HEK293 (cell line): ENCODE measurements at regions not wholly inside any gene's neighbourhood (a gene's known extent, or its start where the extent isn't known, plus 50 kb on each side); places are given as distances from the start of the nearest gene placed in this dataset.

Source experiments
- CTCF ChIA-PET: fragments of 350-600 bp; formaldehyde crosslinking; extraction: SDS; loops from one replicate; lab custom pipeline; 2021; ENCODE audit warnings: antibody characterized with exemption; lab: Yijun Ruan, JAX
- POLR2A ChIA-PET: fragments of 300-600 bp; formaldehyde crosslinking; extraction: SDS; loops from one replicate; lab custom pipeline; 2020; ENCODE audit warnings: antibody characterized with exemption, inconsistent platforms; lab: Yijun Ruan, JAX
- H3K27ac ChIP-seq: fragments of 200-500 bp; sonication (Bioruptor generic); 2 replicates; pipeline ENCODE4 v1.5.1; 2014; ENCODE audit warnings: low read depth, low read length, control low read depth, inconsistent platforms; ENCODE audit errors: extremely low read depth
- H3K36me3 ChIP-seq, 2 experiments: fragments of 200-500 bp in 1 of 2; sonication (Bioruptor generic) in 1 of 2; 1 replicate in 1 of 2; 2 replicates in 1 of 2; pipeline ENCODE4 v1.5.1; 2014 to 2017; ENCODE audit warnings: inconsistent platforms in 2 of 2, low read length in 2 of 2; ENCODE audit not compliant: control insufficient read depth in 2 of 2, insufficient read depth in 1 of 2
- H3K4me1 ChIP-seq: fragments of 200-500 bp; sonication (Bioruptor generic); 2 replicates; pipeline ENCODE4 v1.5.1; 2014; ENCODE audit warnings: mild to moderate bottlenecking, low read length, inconsistent platforms; ENCODE audit not compliant: control insufficient read depth, insufficient read depth
- H3K4me3 ChIP-seq: 2 replicates; pipeline ENCODE4 v1.5.1; 2011; ENCODE audit warnings: low read depth, mild to moderate bottlenecking, control low read depth, low read length, moderate library complexity
- H3K9me3 ChIP-seq: fragments of 200-500 bp; sonication (Bioruptor generic); 2 replicates; pipeline ENCODE4 v1.5.1; 2014; ENCODE audit warnings: low read depth, low read length, inconsistent platforms; ENCODE audit not compliant: control insufficient read depth, insufficient read depth
- GFI1B ChIP-seq: fragments of 450-650 bp; formaldehyde crosslinking; IDR thresholded peaks from 2 replicates; pipeline ENCODE4 v1.5.1; 2016; ENCODE audit warnings: missing biosample characterization, missing genetic modification characterization
- GLIS1 ChIP-seq: fragments of 450-650 bp; formaldehyde crosslinking; IDR thresholded peaks from 2 replicates; pipeline ENCODE4 v1.5.1; 2016; ENCODE audit warnings: missing biosample characterization, missing genetic modification characterization
- MZF1 ChIP-seq: fragments of 450-650 bp; formaldehyde crosslinking; IDR thresholded peaks from 2 replicates; pipeline ENCODE4 v1.5.1; 2017; ENCODE audit warnings: missing biosample characterization, missing genetic modification characterization, borderline replicate concordance
- ZBTB7A ChIP-seq: fragments of 450-650 bp; formaldehyde crosslinking; IDR thresholded peaks from 2 replicates; pipeline ENCODE4 v1.5.1; 2016; ENCODE audit warnings: low read depth, missing biosample characterization, missing genetic modification characterization
- ZNF133 ChIP-seq: fragments of 450-650 bp; formaldehyde crosslinking; IDR thresholded peaks from 2 replicates; pipeline ENCODE4 v1.5.1; 2016; ENCODE audit warnings: missing biosample characterization, missing genetic modification characterization
- ZNF184 ChIP-seq: fragments of 450-650 bp; IDR thresholded peaks from 2 replicates; pipeline ENCODE4 v1.5.1; 2018; ENCODE audit warnings: missing biosample characterization, mild to moderate bottlenecking, missing genetic modification characterization
- ZNF19 ChIP-seq: fragments of 450-650 bp; formaldehyde crosslinking; IDR thresholded peaks from 2 replicates; pipeline ENCODE4; 2016; ENCODE audit warnings: missing biosample characterization, missing genetic modification characterization, low read depth
- ZNF37A ChIP-seq: fragments of 450-650 bp; IDR thresholded peaks from 2 replicates; pipeline ENCODE4 v1.5.1; 2018; ENCODE audit warnings: missing biosample characterization, missing genetic modification characterization
- ZNF701 ChIP-seq: fragments of 450-650 bp; formaldehyde crosslinking; IDR thresholded peaks from 2 replicates; pipeline ENCODE4 v1.5.1; 2016; ENCODE audit warnings: missing biosample characterization, missing genetic modification characterization
- ZNF707 ChIP-seq: fragments of 450-650 bp; formaldehyde crosslinking; IDR thresholded peaks from 2 replicates; pipeline ENCODE4 v1.5.1; 2016; ENCODE audit warnings: missing biosample characterization, missing genetic modification characterization
- ZNF777 ChIP-seq: fragments of 450-650 bp; formaldehyde crosslinking; IDR thresholded peaks from 2 replicates; pipeline ENCODE4 v1.5.1; 2017; ENCODE audit warnings: missing biosample characterization, missing genetic modification characterization, borderline replicate concordance
- ZNF785 ChIP-seq: fragments of 450-650 bp; formaldehyde crosslinking; IDR thresholded peaks from 2 replicates; pipeline ENCODE4 v1.5.1; 2016; ENCODE audit warnings: missing biosample characterization, missing genetic modification characterization
- ZXDB ChIP-seq: fragments of 450-650 bp; formaldehyde crosslinking; IDR thresholded peaks from 2 replicates; pipeline ENCODE4 v1.5.1; 2016; ENCODE audit warnings: missing biosample characterization, missing genetic modification characterization
- TF ChIP-seq, protein P1 (sequence below): fragments of 450-650 bp; formaldehyde crosslinking; IDR thresholded peaks from 2 replicates; pipeline ENCODE4 v1.5.1; 2016; ENCODE audit warnings: missing biosample characterization, missing genetic modification characterization
- TF ChIP-seq, protein P2 (sequence below): fragments of 450-650 bp; formaldehyde crosslinking; IDR thresholded peaks from 2 replicates; pipeline ENCODE4 v1.5.1; 2016; ENCODE audit warnings: missing biosample characterization, missing genetic modification characterization
- TF ChIP-seq, protein P3 (sequence below): fragments of 450-650 bp; formaldehyde crosslinking; IDR thresholded peaks from 2 replicates; pipeline ENCODE4 v1.5.1; 2016; ENCODE audit warnings: missing biosample characterization, missing genetic modification characterization, low read depth
- TF ChIP-seq, protein P4 (sequence below): fragments of 450-650 bp; formaldehyde crosslinking; IDR thresholded peaks from 2 replicates; pipeline ENCODE4 v1.5.1; 2016; ENCODE audit warnings: missing biosample characterization, missing genetic modification characterization, borderline replicate concordance

DNA sequence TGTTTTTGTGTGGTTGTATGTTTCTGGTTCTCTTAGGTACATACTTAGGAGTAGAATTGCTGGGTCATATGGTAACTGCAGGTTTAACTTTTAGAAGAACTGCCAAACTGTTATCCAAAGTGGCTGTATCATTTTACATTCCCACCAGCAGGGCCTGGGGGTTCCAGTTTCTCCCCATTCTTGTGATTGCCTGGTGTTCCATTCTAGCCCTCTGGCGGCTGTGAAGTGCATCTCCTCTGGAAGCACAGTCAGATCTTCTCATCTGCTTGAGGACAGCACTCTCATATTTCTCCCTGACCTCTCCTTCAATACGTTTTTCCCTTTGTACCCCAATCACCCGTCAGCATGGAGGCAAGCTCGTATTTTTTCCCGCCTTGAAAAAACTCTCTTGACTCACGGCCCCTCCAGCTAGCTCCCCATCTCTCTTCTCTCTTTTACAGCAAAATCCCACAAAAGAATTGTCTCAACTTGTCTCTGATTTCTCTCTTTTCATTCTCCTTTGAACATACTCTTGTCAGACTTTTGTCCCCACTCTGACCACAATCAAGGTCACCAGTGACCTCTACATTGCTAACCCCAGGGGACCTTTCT is 56.8 kb upstream of the THY1 start:
- Histone ChIP-seq H3K9me3 (no peaks in the 10 kb centered on the region), H3K4me1 (no peaks in the 10 kb centered on the region), H3K27ac (no peak overlapping the region), H3K36me3 (no peaks in the 10 kb centered on the region), H3K4me3 (no peak overlapping the region)
- POLR2A ChIA-PET, result no interaction called here
- CTCF ChIA-PET, result interaction anchor here (0.7 to 1.7 kb wide), 8 partner anchors 39 to 635 kb away, joined by 3 to 8 read pairs (median 4); no protein-coding TSS in a partner anchor
- no peak for TF ChIP-seq ZNF184 (tag by site-specific recombination)
- TF ChIP-seq, protein P1, sequence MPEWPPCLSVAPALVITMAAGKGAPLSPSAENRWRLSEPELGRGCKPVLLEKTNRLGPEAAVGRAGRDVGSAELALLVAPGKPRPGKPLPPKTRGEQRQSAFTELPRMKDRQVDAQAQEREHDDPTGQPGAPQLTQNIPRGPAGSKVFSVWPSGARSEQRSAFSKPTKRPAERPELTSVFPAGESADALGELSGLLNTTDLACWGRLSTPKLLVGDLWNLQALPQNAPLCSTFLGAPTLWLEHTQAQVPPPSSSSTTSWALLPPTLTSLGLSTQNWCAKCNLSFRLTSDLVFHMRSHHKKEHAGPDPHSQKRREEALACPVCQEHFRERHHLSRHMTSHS, result no peak
- no peak for TF ChIP-seq ZNF785 (tag by site-specific recombination)
- TF ChIP-seq, protein P2, sequence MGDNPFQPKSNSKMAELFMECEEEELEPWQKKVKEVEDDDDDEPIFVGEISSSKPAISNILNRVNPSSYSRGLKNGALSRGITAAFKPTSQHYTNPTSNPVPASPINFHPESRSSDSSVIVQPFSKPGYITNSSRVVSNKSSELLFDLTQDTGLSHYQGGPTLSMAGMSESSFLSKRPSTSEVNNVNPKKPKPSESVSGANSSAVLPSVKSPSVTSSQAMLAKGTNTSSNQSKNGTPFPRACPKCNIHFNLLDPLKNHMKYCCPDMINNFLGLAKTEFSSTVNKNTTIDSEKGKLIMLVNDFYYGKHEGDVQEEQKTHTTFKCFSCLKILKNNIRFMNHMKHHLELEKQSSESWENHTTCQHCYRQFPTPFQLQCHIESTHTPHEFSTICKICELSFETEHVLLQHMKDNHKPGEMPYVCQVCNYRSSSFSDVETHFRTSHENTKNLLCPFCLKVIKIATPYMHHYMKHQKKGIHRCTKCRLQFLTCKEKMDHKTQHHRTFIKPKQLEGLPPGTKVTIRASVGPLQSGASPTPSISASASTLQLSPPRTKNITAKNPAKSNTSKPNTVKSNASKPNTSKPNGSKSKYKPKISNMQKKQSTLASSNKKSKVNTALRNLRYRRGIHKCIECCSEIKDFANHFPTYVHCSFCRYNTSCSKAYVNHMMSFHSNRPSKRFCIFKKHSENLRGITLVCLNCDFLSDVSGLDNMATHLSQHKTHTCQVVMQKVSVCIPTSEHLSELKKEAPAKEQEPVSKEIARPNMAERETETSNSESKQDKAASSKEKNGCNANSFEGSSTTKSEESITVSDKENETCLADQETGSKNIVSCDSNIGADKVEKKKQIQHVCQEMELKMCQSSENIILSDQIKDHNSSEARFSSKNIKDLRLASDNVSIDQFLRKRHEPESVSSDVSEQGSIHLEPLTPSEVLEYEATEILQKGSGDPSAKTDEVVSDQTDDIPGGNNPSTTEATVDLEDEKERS (tag by site-specific recombination), result no peak
- TF ChIP-seq ZNF777, result no peak
- no peak for TF ChIP-seq GFI1B
- TF ChIP-seq GLIS1 (tag by site-specific recombination), result no peak

DNA sequence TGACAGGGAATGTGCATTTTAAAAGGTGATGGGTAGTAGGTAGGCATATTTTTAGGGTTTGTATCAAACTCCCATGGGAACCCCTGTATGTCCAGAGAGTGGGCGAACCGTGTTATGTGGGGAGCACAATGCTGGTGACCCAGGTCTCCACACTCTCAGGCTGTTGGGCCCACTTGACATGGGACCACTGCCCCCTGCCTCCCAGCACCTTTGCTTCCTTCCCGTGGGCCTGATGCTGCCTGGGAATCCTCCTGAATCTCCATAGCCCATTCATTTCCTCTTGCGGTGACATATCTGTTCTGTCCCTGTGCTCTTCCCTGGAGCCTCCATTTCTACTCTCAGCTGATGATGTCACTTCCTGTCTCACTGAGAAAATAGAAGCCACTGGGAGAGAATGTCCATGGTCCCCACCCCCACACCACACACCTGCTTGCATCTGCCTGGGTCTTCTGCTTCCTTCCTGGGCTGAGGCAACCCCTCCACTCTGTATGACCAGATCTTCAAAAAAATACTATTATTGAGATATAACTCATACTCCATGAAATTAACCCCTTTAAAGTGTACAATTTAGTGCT is 55.8 kb upstream of the THY1 start:
- POLR2A ChIA-PET, result no interaction called here
- Histone ChIP-seq H3K4me3 (no peak overlapping the region), H3K4me1 (no peaks in the 10 kb centered on the region), H3K36me3 (no peaks in the 10 kb centered on the region), H3K9me3 (no peaks in the 10 kb centered on the region), H3K27ac (no peak overlapping the region)
- CTCF ChIA-PET, result interaction anchor here (0.5 to 0.6 kb wide), 3 partner anchors 64 to 244 kb away, joined by 3 read pairs; no protein-coding TSS in a partner anchor
- TF ChIP-seq ZNF133 (tag by site-specific recombination), result no peak
- TF ChIP-seq, protein P3, sequence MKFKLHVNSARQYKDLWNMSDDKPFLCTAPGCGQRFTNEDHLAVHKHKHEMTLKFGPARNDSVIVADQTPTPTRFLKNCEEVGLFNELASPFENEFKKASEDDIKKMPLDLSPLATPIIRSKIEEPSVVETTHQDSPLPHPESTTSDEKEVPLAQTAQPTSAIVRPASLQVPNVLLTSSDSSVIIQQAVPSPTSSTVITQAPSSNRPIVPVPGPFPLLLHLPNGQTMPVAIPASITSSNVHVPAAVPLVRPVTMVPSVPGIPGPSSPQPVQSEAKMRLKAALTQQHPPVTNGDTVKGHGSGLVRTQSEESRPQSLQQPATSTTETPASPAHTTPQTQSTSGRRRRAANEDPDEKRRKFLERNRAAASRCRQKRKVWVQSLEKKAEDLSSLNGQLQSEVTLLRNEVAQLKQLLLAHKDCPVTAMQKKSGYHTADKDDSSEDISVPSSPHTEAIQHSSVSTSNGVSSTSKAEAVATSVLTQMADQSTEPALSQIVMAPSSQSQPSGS (tag by site-specific recombination), result peak; percentile 55; the same call in 1 of the 2 replicates

DNA sequence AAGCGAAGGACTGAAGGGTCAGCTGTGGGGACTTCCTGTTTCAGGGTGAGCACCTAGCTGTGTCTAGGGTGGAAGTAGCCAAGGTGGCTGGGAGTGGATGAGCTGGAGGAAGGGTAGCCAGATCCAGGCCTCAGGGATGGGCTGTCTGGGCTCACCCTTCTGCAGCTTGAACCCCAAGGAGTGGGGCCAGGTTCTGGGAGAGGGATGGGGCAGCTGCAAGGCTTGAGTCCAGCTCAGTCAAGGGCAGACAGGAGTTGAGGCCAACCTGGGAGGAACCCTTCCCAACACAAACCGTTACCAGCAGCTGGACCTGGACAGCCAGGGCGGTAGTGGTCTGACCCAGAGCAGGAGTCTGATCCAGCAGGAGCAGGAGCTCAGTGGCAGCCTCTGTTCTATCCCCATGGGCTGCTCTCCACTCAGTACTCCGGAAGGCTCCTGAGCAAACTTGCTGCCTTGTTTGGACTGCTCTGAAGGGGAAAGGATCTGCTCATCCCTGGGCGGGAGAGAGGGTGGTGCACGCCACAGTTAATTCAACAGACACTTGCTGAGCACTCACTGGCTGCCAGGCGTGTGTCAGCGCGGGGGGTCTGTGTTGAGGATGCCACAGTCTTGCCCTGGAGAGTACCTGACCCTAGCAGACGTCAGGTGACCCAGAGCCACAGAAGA is 53.8 kb upstream of the THY1 start:
- ChIA-PET POLR2A (interaction anchor here (0.5 kb wide), 1 partner anchor 263 kb away, joined by 5 read pairs; no protein-coding TSS in a partner anchor), CTCF (interaction anchor here (1.1 to 3.5 kb wide), 2 partner anchors 15 to 138 kb away, joined by 7 to 45 read pairs; no protein-coding TSS in a partner anchor)
- Histone ChIP-seq H3K36me3 (no peaks in the 10 kb centered on the region), H3K27ac (no peak overlapping the region), H3K4me1 (no peaks in the 10 kb centered on the region), H3K4me3 (no peak overlapping the region)
- TF ChIP-seq ZNF707 (tag by site-specific recombination) (no peak), ZNF37A (tag by site-specific recombination) (no peak), ZBTB7A (tag by site-specific recombination) (no peak), MZF1 (tag by site-specific recombination) (no peak), ZNF19 (tag by site-specific recombination) (no peak), ZNF701 (no peak), ZXDB (tag by site-specific recombination) (no peak)
- TF ChIP-seq, protein P4, sequence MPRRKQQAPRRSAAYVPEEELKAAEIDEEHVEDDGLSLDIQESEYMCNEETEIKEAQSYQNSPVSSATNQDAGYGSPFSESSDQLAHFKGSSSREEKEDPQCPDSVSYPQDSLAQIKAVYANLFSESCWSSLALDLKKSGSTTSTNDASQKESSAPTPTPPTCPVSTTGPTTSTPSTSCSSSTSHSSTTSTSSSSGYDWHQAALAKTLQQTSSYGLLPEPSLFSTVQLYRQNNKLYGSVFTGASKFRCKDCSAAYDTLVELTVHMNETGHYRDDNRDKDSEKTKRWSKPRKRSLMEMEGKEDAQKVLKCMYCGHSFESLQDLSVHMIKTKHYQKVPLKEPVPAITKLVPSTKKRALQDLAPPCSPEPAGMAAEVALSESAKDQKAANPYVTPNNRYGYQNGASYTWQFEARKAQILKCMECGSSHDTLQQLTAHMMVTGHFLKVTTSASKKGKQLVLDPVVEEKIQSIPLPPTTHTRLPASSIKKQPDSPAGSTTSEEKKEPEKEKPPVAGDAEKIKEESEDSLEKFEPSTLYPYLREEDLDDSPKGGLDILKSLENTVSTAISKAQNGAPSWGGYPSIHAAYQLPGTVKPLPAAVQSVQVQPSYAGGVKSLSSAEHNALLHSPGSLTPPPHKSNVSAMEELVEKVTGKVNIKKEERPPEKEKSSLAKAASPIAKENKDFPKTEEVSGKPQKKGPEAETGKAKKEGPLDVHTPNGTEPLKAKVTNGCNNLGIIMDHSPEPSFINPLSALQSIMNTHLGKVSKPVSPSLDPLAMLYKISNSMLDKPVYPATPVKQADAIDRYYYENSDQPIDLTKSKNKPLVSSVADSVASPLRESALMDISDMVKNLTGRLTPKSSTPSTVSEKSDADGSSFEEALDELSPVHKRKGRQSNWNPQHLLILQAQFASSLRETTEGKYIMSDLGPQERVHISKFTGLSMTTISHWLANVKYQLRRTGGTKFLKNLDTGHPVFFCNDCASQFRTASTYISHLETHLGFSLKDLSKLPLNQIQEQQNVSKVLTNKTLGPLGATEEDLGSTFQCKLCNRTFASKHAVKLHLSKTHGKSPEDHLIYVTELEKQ, result no peak
- TF ChIP-seq, all 188 proteins: peak for 0
- H3K9me3 ChIP-seq, result no peaks in the 10 kb centered on the region
